ENCODE measurements at regions not wholly inside any gene's neighbourhood (a gene's known extent, or its start where the extent isn't known, plus 50 kb on each side); places are given as distances from the start of the nearest gene placed in this dataset.

DNA sequence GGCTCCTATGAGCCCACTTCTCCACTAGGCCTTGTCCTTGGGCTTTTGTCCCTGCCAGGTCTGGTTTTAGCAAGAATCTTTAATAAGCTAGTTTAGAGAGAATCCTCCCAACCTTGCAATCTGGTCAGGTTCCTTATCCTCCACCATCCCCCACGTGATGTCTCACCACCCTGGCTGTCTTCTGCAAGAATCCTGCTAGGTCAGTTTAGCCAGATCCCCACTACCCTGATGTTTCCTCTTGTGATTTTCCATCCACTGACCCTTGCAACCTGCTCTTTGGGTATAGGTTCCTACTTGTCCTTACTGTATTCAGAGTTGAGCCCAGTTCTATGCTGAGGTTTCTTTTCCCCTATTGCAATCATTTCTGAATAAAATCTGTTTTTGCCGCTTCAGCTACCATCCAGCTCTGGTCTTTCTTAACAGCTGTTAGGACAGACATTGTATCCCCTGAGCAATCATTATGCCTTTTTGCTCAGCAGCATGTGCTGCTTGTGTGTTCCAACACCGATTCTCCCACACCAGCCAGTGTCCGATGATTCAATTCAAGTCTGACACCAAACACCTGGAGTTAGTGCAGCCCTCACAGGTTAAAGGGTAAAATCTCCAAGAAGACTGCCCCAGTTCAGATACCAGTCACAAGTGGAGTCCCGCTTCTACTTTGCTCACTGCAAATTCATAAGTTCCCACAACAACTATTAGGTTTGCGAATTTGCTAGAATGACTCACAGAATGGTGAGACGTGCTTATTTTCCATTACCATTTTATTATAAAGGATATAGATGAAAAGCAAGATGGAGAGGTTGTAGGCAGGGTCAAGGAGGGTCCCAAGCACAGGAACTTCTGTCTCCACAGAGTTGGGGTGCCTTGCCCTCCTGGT is 62.2 kb upstream of the ADCY1 start:
- no peak for DNase-seq
- H3K27ac Mint-ChIP-seq (ENCODE audit: unreplicated experiment), result no peak overlapping the region
- TF ChIP-seq, protein P1, sequence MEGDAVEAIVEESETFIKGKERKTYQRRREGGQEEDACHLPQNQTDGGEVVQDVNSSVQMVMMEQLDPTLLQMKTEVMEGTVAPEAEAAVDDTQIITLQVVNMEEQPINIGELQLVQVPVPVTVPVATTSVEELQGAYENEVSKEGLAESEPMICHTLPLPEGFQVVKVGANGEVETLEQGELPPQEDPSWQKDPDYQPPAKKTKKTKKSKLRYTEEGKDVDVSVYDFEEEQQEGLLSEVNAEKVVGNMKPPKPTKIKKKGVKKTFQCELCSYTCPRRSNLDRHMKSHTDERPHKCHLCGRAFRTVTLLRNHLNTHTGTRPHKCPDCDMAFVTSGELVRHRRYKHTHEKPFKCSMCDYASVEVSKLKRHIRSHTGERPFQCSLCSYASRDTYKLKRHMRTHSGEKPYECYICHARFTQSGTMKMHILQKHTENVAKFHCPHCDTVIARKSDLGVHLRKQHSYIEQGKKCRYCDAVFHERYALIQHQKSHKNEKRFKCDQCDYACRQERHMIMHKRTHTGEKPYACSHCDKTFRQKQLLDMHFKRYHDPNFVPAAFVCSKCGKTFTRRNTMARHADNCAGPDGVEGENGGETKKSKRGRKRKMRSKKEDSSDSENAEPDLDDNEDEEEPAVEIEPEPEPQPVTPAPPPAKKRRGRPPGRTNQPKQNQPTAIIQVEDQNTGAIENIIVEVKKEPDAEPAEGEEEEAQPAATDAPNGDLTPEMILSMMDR (IDR thresholded peaks at IDR 0.05; ENCODE audit: insufficient read depth in 1 of 2, low read depth in 1 of 2, low read length in 1 of 2, severe bottlenecking in 1 of 2, unreplicated experiment in 1 of 2), result no peak
- H3K27me3 ChIP-seq (replicated peaks; ENCODE audit: control insufficient read depth, insufficient read depth, low read length), result no peaks in the 10 kb centered on the region
- no peaks in the 10 kb centered on the region for H3K4me1 ChIP-seq
- H3K36me3 Mint-ChIP-seq (ENCODE audit: insufficient read depth, unreplicated experiment), result no peaks in the 10 kb centered on the region
- H3K27me3 Mint-ChIP-seq (ENCODE audit: insufficient read depth, unreplicated experiment), result peaks cover 5% of the 10 kb centered on the region
- H3K4me1 Mint-ChIP-seq (ENCODE audit: low read depth, unreplicated experiment), result peaks cover 8% of the 10 kb centered on the region
- POLR2A ChIA-PET, result no interaction called here
- BruUV-seq (replicated peaks), result no TSS peak
- no peak overlapping the region for H3K4me3 Mint-ChIP-seq (ENCODE audit: unreplicated experiment)
- H3K9me3 Mint-ChIP-seq (ENCODE audit: unreplicated experiment), result peaks cover 20% of the 10 kb centered on the region
- CTCF ChIA-PET, result no interaction called here
- H3K4me3 ChIP-seq (ENCODE audit: low read depth, low read length), result no peak overlapping the region
- no peaks in the 10 kb centered on the region for H3K36me3 ChIP-seq (ENCODE audit: control insufficient read depth, insufficient read depth, low read length)
- intact Hi-C loops (cut with micrococcal nuclease; ENCODE audit: unreplicated experiment), result no loop called here
- peaks cover 12% of the 10 kb centered on the region; the same call in 1 of the 2 replicates for H3K9me3 ChIP-seq

DNA sequence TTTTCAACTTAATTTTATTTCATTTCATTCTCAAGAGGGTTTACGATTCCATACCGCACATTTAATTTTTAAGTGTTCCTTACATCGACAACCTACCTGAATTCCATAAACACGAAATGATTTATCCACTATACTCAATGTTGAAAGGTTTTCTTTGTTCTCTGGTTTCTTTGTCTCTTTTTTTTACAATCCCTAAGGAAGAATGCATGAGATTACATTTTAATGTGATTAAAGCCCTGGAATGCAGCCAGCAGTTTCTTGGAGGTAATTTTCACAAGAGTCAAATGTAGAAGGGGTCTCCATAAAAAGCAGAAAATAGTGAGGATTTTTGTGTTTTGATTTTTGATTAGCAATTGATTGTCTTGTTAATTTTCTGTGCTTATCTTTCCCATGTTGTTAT is 59.2 kb upstream of the ADCY1 start:
- Mint-ChIP-seq H3K9me3 (ENCODE audit: unreplicated experiment) (peaks cover 27% of the 10 kb centered on the region), H3K4me3 (ENCODE audit: unreplicated experiment) (no peak overlapping the region), H3K36me3 (ENCODE audit: insufficient read depth, unreplicated experiment) (no peaks in the 10 kb centered on the region), H3K27ac (ENCODE audit: unreplicated experiment) (no peak overlapping the region), H3K27me3 (ENCODE audit: insufficient read depth, unreplicated experiment) (peaks cover 5% of the 10 kb centered on the region), H3K4me1 (ENCODE audit: low read depth, unreplicated experiment) (peaks cover 8% of the 10 kb centered on the region)
- no peaks in the 10 kb centered on the region for H3K4me1 ChIP-seq
- BruUV-seq (replicated peaks), result no TSS peak
- no peak for DNase-seq
- ChIA-PET POLR2A (no interaction called here), CTCF (no interaction called here)
- H3K27me3 ChIP-seq (replicated peaks; ENCODE audit: control insufficient read depth, insufficient read depth, low read length), result no peaks in the 10 kb centered on the region
- no peak overlapping the region for H3K4me3 ChIP-seq (ENCODE audit: low read depth, low read length)
- TF ChIP-seq, protein P1 (IDR thresholded peaks at IDR 0.05; ENCODE audit: insufficient read depth in 1 of 2, low read depth in 1 of 2, low read length in 1 of 2, severe bottlenecking in 1 of 2, unreplicated experiment in 1 of 2), result no peak
- intact Hi-C loops (cut with micrococcal nuclease; ENCODE audit: unreplicated experiment), result no loop called here
- H3K36me3 ChIP-seq (ENCODE audit: control insufficient read depth, insufficient read depth, low read length), result no peaks in the 10 kb centered on the region
- peaks cover 1% of the 10 kb centered on the region; the same call in 1 of the 2 replicates for H3K9me3 ChIP-seq

- no peaks in the 10 kb centered on the region for H3K27me3 ChIP-seq (replicated peaks; ENCODE audit: control insufficient read depth, insufficient read depth, low read length)
- TF ChIP-seq, protein P1 (IDR thresholded peaks at IDR 0.05; ENCODE audit: insufficient read depth in 1 of 2, low read depth in 1 of 2, low read length in 1 of 2, severe bottlenecking in 1 of 2, unreplicated experiment in 1 of 2), result no peak
- Mint-ChIP-seq H3K36me3 (ENCODE audit: insufficient read depth, unreplicated experiment) (no peaks in the 10 kb centered on the region), H3K4me3 (ENCODE audit: unreplicated experiment) (no peak overlapping the region), H3K9me3 (ENCODE audit: unreplicated experiment) (peaks cover 27% of the 10 kb centered on the region), H3K4me1 (ENCODE audit: low read depth, unreplicated experiment) (peaks cover 8% of the 10 kb centered on the region), H3K27ac (ENCODE audit: unreplicated experiment) (no peak overlapping the region), H3K27me3 (ENCODE audit: insufficient read depth, unreplicated experiment) (peaks cover 5% of the 10 kb centered on the region)
- H3K4me3 ChIP-seq (ENCODE audit: low read depth, low read length), result no peak overlapping the region
- H3K4me1 ChIP-seq, result no peaks in the 10 kb centered on the region
- no TSS peak for BruUV-seq (replicated peaks)
- ChIA-PET POLR2A (no interaction called here), CTCF (no interaction called here)
- peaks cover 3% of the 10 kb centered on the region; the same call in 1 of the 2 replicates for H3K9me3 ChIP-seq
- intact Hi-C loops (cut with micrococcal nuclease; ENCODE audit: unreplicated experiment), result no loop called here
- DNase-seq, result no peak
- no peaks in the 10 kb centered on the region for H3K36me3 ChIP-seq (ENCODE audit: control insufficient read depth, insufficient read depth, low read length)
Measured at GRCh38 chr7:45515346-45515745, 58.8 kb upstream of the ADCY1 start.

All from Caco-2 (cell line).